Psoas muscle (tissue), 7 donors: ENCODE measurements at regions not wholly inside any gene's neighbourhood (a gene's known extent, or its start where the extent isn't known, plus 50 kb on each side); places are given as distances from the start of the nearest gene placed in this dataset.

Source experiments
- ATAC-seq, 4 donors: fragments of 200-7000 bp; cut with Tn5 transposase; one replicate each; pipeline ENCODE4 v1.9.1; 2020; ENCODE audit warnings: moderate library complexity in 3 of 4, mild to moderate bottlenecking in 2 of 4
- DNase-seq, 2 donors: peaks; one replicate each; pipeline ENCODE4 v3.0.0-alpha.2; 2020
- H3K27ac ChIP-seq: fragments of 200-600 bp; one replicate; pipeline ENCODE4 v1.8.0; 2022
- H3K27me3 ChIP-seq, 3 donors: fragments of 200-600 bp in 1 of 3; one replicate each; pipeline versions ENCODE4 v1.6.1 to v1.8.0; 2013 to 2022; ENCODE audit warnings: low read length in 2 of 3, mild to moderate bottlenecking in 2 of 3, moderate library complexity in 1 of 3; ENCODE audit not compliant: insufficient read depth in 3 of 3
- H3K36me3 ChIP-seq, 2 donors: fragments of 200-600 bp in 1 of 2; one replicate each; pipeline versions ENCODE4 v1.6.1 to v1.8.0; 2013 to 2022; ENCODE audit warnings: low read depth in 1 of 2, mild to moderate bottlenecking in 1 of 2, moderate library complexity in 1 of 2; ENCODE audit not compliant: insufficient read depth in 1 of 2
- H3K4me1 ChIP-seq: fragments of 200-600 bp; one replicate; pipeline ENCODE4 v1.8.0; 2022
- H3K4me3 ChIP-seq: fragments of 200-600 bp; one replicate; pipeline ENCODE4 v1.8.0; 2022; ENCODE audit warnings: mild to moderate bottlenecking
- H3K9me3 ChIP-seq: fragments of 200-600 bp; one replicate; pipeline ENCODE4 v1.8.0; 2022
- WGBS, 3 donors: extraction: QIAGEN DNeasy Blood & Tissue Kit; methylation state at CpG; one replicate each; pipeline versions ENCODE4 v1.1.6 to v1.1.7; 2013; 5-methylcytosine and 5-hydroxymethylcytosine counted together
- intact Hi-C, 2 donors: fragments of 100-400 bp; cut with DNase I; formaldehyde crosslinking; loops; one replicate each; pipeline versions ENCODE4 v1.11.0 to v1.14.2; 2022
- TF ChIP-seq, protein P1 (sequence below): fragments of 200-600 bp; IDR thresholded peaks from one replicate; pipeline ENCODE4 v1.8.0; 2022; ENCODE audit warnings: antibody characterized with exemption
- donor health status: healthy with polysubstance abuse.
- donor health status: DM: no; HTN: no; CAD: no; lungs with moderate emphysema.
- donor health status: Bipolar disorder and iron deficiency.
- donor health status: healthy.
- donor health status: DM: yes; HTN: yes; CAD: no.
- donor health status: DM: no; HTN: no; CAD: no.
- donor health status: DM: yes; HTN: yes; CAD: no.

DNA sequence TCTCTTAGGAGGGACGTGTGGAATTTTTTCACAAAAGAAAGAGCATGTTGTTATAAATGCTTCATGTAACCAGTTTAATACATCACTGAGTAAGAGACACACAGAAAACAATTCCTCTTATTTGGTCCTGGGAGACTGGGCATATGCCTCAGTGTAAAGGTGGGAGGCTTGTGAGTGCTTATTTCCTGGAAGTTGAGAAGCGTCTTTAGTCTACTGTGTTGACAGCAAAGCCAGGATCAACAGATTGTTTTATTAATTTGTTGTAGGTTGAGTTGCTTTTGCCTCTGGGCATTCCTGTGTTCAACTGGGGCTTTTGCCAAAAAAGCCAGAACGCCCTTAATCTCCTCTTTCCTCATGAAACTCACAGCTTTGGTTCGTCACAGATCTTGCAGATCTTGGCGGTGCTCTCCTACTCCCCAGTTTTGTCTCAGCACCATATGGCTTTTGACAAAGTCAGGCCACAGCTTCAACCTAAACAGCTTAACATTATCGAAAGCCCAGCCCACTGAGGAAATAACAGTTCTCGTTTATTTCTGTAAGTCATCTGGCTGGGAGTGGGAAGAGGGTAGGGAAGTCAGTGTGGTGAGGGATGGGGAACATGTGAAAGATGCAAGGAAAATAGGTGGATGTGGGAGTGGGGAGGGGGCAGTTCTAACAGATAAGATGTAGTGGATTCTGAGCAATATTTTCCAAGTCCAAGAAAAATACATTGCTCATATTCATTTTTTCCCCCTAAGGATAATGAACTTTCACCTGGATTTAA, 227.2 kb downstream of the DACT1 start:
- Histone ChIP-seq H3K9me3 (no peaks in the 10 kb centered on the region), H3K36me3 (no peaks in the 10 kb centered on the region), H3K4me1 (no peaks in the 10 kb centered on the region), H3K27ac (no peak overlapping the region), H3K27me3 (no peaks in the 10 kb centered on the region), H3K4me3 (no peak overlapping the region)
- DNase-seq = no peak
- intact Hi-C loops = no loop called here
- WGBS, 3 donors = 52 to 61% (median 58%) methylated on average over 7 of the region's 7 CpGs
- TF ChIP-seq, protein P1, sequence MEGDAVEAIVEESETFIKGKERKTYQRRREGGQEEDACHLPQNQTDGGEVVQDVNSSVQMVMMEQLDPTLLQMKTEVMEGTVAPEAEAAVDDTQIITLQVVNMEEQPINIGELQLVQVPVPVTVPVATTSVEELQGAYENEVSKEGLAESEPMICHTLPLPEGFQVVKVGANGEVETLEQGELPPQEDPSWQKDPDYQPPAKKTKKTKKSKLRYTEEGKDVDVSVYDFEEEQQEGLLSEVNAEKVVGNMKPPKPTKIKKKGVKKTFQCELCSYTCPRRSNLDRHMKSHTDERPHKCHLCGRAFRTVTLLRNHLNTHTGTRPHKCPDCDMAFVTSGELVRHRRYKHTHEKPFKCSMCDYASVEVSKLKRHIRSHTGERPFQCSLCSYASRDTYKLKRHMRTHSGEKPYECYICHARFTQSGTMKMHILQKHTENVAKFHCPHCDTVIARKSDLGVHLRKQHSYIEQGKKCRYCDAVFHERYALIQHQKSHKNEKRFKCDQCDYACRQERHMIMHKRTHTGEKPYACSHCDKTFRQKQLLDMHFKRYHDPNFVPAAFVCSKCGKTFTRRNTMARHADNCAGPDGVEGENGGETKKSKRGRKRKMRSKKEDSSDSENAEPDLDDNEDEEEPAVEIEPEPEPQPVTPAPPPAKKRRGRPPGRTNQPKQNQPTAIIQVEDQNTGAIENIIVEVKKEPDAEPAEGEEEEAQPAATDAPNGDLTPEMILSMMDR = no peak
- ATAC-seq = no peak

DNA sequence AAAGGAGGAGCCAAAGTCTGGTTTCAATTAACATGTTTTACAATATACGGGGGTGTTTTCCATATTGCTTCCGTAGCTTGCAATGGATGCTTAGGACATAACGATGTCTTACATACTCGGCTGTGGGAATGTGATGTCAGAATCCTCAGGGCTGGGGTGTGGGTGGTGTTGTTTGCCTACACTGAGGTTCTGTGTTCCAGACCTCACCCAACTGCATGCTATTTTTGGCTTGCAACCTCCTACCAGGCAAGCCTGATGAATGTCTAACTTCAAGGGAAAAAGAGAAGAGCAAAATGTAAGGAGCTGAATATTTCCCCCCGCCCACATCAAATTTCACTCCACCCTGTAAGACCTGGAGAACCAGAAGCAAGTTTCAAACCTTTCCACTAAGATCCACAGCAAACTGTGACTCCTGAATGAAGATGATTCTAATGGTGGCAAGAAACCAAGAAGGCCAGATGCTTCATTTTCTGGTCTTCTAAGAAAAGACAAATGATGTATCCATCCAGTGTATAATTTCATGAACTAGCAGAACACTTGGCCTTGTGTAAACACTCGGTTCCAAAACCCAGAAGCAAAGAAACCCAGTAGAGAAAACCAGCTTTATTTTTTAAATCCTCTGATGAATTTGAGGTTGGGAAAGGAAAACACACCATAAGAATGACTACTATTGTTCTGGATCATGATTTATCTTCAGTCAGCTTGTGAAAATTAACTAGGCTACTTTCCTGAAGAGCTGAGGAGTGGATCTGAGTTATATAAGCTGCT, 227.9 kb downstream of the DACT1 start:
- H3K4me1 ChIP-seq = no peaks in the 10 kb centered on the region
- TF ChIP-seq, protein P1 = no peak
- no peak for ATAC-seq
- intact Hi-C loops = no loop called here
- H3K4me3 ChIP-seq = no peak overlapping the region
- no peaks in the 10 kb centered on the region for H3K27me3 ChIP-seq
- no peaks in the 10 kb centered on the region for H3K9me3 ChIP-seq
- DNase-seq = no peak
- WGBS, 3 donors = 71 to 77% (median 74%) methylated on average over 6 of the region's 6 CpGs
- H3K27ac ChIP-seq = no peak overlapping the region
- H3K36me3 ChIP-seq = no peaks in the 10 kb centered on the region

DNA sequence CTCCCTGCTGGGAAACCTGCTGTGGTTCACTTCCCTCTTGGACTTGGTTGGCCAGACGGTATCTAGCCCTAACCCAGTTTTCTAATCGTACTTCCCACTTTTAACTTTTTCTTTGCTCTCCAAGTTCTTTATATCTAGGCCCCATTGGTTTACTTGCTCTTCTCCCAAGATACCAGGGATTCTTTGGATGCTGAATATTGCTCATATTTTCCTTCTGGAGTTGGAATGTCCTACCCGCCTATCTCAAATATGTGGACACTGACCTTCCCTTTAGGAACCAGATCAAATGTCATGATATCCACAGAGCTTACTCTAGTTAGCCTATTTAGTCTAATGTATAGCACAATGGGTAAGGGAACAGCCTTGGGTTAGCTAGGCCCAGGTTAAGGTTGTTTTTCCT, 228.6 kb downstream of the DACT1 start:
- DNase-seq = no peak
- Histone ChIP-seq H3K9me3 (no peaks in the 10 kb centered on the region), H3K36me3 (no peaks in the 10 kb centered on the region), H3K27ac (no peak overlapping the region), H3K27me3 (no peaks in the 10 kb centered on the region), H3K4me3 (no peak overlapping the region), H3K4me1 (no peaks in the 10 kb centered on the region)
- TF ChIP-seq, protein P1 = no peak
- WGBS, 3 donors = 72 to 86% (median 81%) methylated on average over 3 of the region's 3 CpGs
- no peak for ATAC-seq
- intact Hi-C loops = no loop called here

DNA sequence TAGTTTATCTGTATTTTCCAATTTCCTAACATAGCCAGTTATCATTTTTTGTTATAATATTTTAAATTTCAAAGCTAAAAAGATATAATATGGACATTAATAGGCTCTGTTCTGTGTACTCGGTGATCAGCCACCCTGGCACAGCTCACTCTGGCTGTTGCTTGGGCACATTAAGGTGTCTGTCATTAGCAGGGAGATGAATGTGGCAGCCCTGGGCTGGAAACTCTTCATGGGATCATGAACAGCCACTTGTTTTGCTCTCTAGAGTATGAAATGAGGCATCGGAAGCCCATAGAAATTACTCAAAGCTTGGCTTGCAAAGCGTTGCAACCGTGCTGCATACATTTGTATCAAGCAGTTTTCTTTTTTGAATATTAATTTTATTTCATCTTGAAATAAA, 233.2 kb downstream of the DACT1 start:
- H3K9me3 ChIP-seq = no peaks in the 10 kb centered on the region
- ATAC-seq (no peak), DNase-seq (no peak)
- H3K4me1 ChIP-seq = peaks cover 5% of the 10 kb centered on the region
- TF ChIP-seq, protein P1 = no peak
- 62 to 74% (median 73%) methylated on average over 4 of the region's 4 CpGs for WGBS, 3 donors
- H3K36me3 ChIP-seq = no peaks in the 10 kb centered on the region
- intact Hi-C loops = no loop called here
- H3K4me3 ChIP-seq = no peak overlapping the region
- no peak overlapping the region for H3K27ac ChIP-seq
- no peaks in the 10 kb centered on the region for H3K27me3 ChIP-seq
